ENCODE measurements at regions not wholly inside any gene's neighbourhood (a gene's known extent, or its start where the extent isn't known, plus 50 kb on each side); places are given as distances from the start of the nearest gene placed in this dataset.

DNA sequence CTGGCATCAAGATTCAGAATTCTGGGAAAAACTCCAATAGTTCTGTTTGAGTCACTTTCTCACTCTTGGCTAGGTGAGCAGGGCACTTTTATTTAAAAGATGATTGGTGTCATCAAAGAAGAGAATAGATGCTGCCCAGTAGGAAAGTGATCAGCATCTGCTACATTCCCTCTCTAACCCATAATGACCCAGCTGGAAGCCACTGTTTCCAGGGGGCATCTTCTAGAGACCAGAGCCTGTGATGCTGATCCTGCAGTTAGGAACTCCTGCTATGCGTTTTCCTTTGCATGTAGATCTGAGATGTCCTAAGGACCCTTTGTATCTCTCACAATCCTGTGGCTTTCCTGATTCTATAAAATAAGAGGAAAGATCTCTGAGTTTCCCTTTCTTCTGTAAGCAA is 79.9 kb upstream of the TMTC1 start:
- Histone ChIP-seq H3K27me3 (no peaks in the 10 kb centered on the region), H3K4me2 (no peak overlapping the region)
- TF ChIP-seq Cebpa-rat (IDR thresholded peaks at IDR 0.05): no peak

DNA sequence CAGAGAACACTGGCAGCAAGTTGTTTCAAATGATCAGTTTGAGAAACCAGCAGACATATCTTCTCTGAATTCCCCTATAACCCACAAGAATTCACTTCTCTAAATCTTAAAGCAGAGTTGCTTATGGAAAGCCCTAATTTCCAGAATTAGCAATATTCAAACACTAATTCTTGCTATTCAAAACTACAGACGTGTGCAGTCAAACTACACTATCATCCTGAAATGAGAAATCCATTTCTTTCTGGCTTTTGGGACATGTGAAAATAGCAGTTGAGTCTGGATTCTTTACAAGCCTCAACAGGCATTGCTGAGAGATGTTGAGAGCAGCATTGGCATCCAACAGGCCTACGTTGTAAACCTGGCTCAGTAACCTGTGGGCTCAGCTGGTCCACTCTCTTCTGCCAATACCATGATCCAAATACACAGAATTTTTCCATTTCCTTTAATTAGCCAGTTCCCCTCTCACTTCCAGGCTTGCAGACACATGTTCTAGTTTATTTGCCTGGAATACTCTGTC is 74.6 kb upstream of the TMTC1 start:
- Histone ChIP-seq H3K4me3 (no peak overlapping the region), H3K9ac (no peak overlapping the region), H3K9me3 (no peaks in the 10 kb centered on the region), H4K20me1 (no peaks in the 10 kb centered on the region), H3K27me3 (no peaks in the 10 kb centered on the region), H3K4me2 (no peak overlapping the region), H3K36me3 (no peaks in the 10 kb centered on the region), H3K4me1 (no peaks in the 10 kb centered on the region), H3K27ac (no peak overlapping the region)
- TF ChIP-seq Cebpa-rat (IDR thresholded peaks at IDR 0.05): no peak

More for the DNA sequence above, 79.9 kb upstream of the TMTC1 start:
- Histone ChIP-seq H4K20me1 (no peaks in the 10 kb centered on the region), H3K9ac (no peak overlapping the region), H3K4me3 (no peak overlapping the region), H3K9me3 (no peaks in the 10 kb centered on the region), H3K27ac (no peak overlapping the region), H3K36me3 (no peaks in the 10 kb centered on the region), H3K4me1 (no peaks in the 10 kb centered on the region)

DNA sequence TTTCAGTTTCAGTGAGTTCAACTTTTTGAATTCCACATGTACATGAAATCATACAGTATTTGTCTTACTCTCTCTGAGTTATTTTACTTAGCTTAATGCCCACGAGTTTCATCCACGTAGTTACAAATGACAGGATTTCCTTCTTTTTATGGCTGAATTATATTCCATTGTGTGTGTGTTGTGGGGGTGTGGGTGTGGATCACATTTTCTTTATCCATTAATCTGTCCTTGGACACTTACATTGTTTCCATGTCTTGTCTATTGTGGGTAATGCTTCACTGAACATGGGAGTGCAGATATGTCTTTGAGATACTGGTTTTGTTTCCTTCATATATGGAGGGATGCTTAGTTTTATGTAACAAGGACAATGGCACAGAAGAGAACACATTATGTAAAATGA is 63.5 kb upstream of the TMTC1 start:
- no peak overlapping the region for H3K27ac ChIP-seq
- H3K27me3 ChIP-seq: no peaks in the 10 kb centered on the region
- TF ChIP-seq Cebpa-rat (IDR thresholded peaks at IDR 0.05): no peak
- H4K20me1 ChIP-seq: no peaks in the 10 kb centered on the region
- H3K4me2 ChIP-seq: no peak overlapping the region
- no peaks in the 10 kb centered on the region for H3K36me3 ChIP-seq
- peaks cover 12% of the 10 kb centered on the region; the same call in 1 of the 2 replicates for H3K9me3 ChIP-seq
- H3K4me3 ChIP-seq: no peak overlapping the region
- no peaks in the 10 kb centered on the region for H3K4me1 ChIP-seq
- H3K9ac ChIP-seq: no peak overlapping the region

DNA sequence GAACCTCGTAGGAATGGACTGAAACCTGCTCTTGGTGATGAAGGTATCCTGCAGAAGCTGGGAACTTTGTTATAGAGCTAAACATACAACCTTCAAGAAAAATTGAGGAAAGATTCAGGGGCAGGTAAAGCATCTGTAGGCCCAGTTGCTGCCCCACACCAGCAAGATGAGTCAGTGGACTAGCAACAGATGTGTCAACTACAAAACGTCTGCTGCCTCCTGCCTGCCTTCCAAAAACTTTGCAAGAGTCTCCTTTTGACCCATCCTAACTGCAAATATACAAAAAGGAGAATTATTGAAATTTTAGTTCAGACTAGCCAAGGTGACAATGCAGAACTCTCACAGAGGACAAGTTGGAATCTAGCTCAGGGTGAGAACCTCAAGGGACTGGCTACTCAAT is 60.9 kb upstream of the TMTC1 start:
- Histone ChIP-seq H3K9ac (no peak overlapping the region), H3K4me2 (no peak overlapping the region), H3K27ac (no peak overlapping the region), H3K9me3 (peaks cover 15% of the 10 kb centered on the region), H3K4me3 (no peak overlapping the region), H4K20me1 (no peaks in the 10 kb centered on the region), H3K4me1 (no peaks in the 10 kb centered on the region), H3K36me3 (no peaks in the 10 kb centered on the region), H3K27me3 (no peaks in the 10 kb centered on the region)
- no peak for TF ChIP-seq Cebpa-rat (IDR thresholded peaks at IDR 0.05)

DNA sequence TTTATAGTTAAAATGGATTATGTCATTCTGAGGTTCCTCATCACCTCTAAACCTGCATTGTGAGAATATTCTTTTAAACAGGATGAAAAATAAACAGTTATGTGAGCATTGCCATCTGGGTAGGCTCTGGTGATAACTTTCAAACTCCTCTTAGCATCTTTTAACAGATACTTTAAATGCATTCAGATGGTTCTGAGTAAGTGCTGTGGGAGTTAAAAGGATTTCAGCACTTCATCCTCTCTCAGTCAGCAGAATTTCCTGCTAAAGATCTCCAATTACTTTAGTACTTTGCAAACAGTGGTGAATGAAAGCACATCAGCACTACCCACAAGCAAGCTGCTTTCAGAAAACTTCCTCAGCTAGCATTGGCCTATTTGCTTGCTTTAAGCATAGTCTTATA is 59.3 kb upstream of the TMTC1 start:
- no peak for TF ChIP-seq Cebpa-rat (IDR thresholded peaks at IDR 0.05)
- Histone ChIP-seq H3K27me3 (no peaks in the 10 kb centered on the region), H4K20me1 (no peaks in the 10 kb centered on the region), H3K9me3 (peaks cover 12% of the 10 kb centered on the region), H3K27ac (no peak overlapping the region), H3K4me2 (no peak overlapping the region), H3K9ac (no peak overlapping the region), H3K4me3 (no peak overlapping the region), H3K4me1 (no peaks in the 10 kb centered on the region), H3K36me3 (no peaks in the 10 kb centered on the region)

DNA sequence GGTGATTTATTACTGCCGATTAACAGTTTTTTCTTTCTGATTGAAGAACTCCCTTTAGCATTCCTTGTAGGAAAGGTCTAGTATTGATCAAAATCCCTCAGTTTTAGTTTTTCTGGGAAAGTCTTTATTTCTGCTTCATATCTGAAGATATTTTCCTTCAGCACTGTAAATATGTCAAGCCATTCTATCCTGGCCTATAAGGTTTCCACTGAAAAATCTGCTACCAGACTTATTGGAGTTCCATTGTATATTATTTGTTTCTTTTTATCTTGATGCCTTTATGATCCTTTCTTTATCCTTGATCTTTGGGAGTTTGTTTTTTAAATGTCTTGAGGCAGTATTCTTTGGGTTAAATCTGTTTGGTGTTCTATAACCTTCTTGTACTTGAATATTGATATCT is 55.0 kb upstream of the TMTC1 start:
- Histone ChIP-seq H3K9me3 (peaks cover 11% of the 10 kb centered on the region), H3K27ac (no peak overlapping the region), H4K20me1 (no peaks in the 10 kb centered on the region), H3K4me2 (no peak overlapping the region), H3K4me1 (no peaks in the 10 kb centered on the region), H3K36me3 (no peaks in the 10 kb centered on the region), H3K27me3 (no peaks in the 10 kb centered on the region), H3K4me3 (no peak overlapping the region), H3K9ac (no peak overlapping the region)
- no peak for TF ChIP-seq Cebpa-rat (IDR thresholded peaks at IDR 0.05)

All from BLaER1 (cell line).